PC-9 (cell line): ENCODE measurements at regions not wholly inside any gene's neighbourhood (a gene's known extent, or its start where the extent isn't known, plus 50 kb on each side); places are given as distances from the start of the nearest gene placed in this dataset.

ENCODE experiments used
- BruUV-seq: library from RNA; stranded (reverse); fragments of 400-500 nt; replicated peaks from 2 replicates; lab custom pipeline; 2021; lab: Mats Ljungman, UMichigan
- CTCF ChIA-PET: fragments of 300-600 bp; sonication (Branson Sonifier 250); formaldehyde crosslinking; loops from one replicate; lab custom pipeline; 2022; ENCODE audit warnings: antibody characterized with exemption; lab: Charles Lee
- POLR2A ChIA-PET: fragments of 300-600 bp; sonication (Branson Sonifier 250); formaldehyde crosslinking; loops from one replicate; lab custom pipeline; 2022; ENCODE audit warnings: antibody characterized with exemption; ENCODE audit not compliant: unreplicated experiment; lab: Charles Lee
- DNase-seq, 2 experiments: peaks; one replicate each; pipeline versions ENCODE4 v3.0.0 to v3.0.0-alpha.2; 2015 to 2022; ENCODE audit warnings: mixed read lengths in 1 of 2
- H2AFZ ChIP-seq: fragments of 200-600 bp; sonication (generic); 2 replicates; pipeline ENCODE4 v1.8.1; 2017; ENCODE audit warnings: antibody characterized with exemption
- H3F3A ChIP-seq: fragments of 200-600 bp; sonication (generic); 2 replicates; pipeline ENCODE4 v1.8.1; 2017; ENCODE audit warnings: antibody characterized with exemption, mild to moderate bottlenecking, low read depth; ENCODE audit not compliant: insufficient read depth
- H3K27ac ChIP-seq: fragments of 200-600 bp; sonication (generic); 2 replicates; pipeline ENCODE4 v1.6.1; 2016; ENCODE audit warnings: mixed run types
- H3K27me3 ChIP-seq: fragments of 200-600 bp; sonication (generic); 2 replicates; pipeline ENCODE4 v1.6.1; 2016; ENCODE audit warnings: low read depth, mixed run types; ENCODE audit not compliant: insufficient read depth
- H3K36me3 ChIP-seq: fragments of 200-600 bp; sonication (generic); 2 replicates; pipeline ENCODE4 v1.6.1; 2016; ENCODE audit warnings: low read depth, mixed run types
- H3K4me1 ChIP-seq: fragments of 200-600 bp; sonication (generic); replicated peaks from 2 replicates; pipeline ENCODE4 v1.6.1; 2016; ENCODE audit warnings: mixed run types; ENCODE audit not compliant: insufficient read depth
- H3K4me2 ChIP-seq: fragments of 200-600 bp; sonication (generic); 2 replicates; pipeline ENCODE4 v1.6.1; 2017; ENCODE audit warnings: mixed run types
- H3K4me3 ChIP-seq: fragments of 200-600 bp; sonication (generic); 2 replicates; pipeline ENCODE4 v1.6.1; 2016; ENCODE audit warnings: mixed run types
- H3K79me2 ChIP-seq: fragments of 200-600 bp; sonication (generic); 2 replicates; pipeline ENCODE4 v1.6.1; 2017; ENCODE audit warnings: low read depth, mixed run types
- H3K9me2 ChIP-seq: fragments of 200-600 bp; sonication (generic); 2 replicates; pipeline ENCODE4 v1.8.1; 2017; ENCODE audit warnings: mild to moderate bottlenecking; ENCODE audit not compliant: insufficient read depth
- H3K9me3 ChIP-seq: fragments of 200-600 bp; sonication (generic); 2 replicates; pipeline ENCODE4 v1.8.1; 2016; ENCODE audit warnings: low read depth; ENCODE audit not compliant: insufficient read depth
- H4K20me1 ChIP-seq: fragments of 200-600 bp; sonication (generic); 2 replicates; pipeline ENCODE4 v1.8.1; 2017; ENCODE audit not compliant: insufficient read depth
- CTCF ChIP-seq: fragments of 200-600 bp; sonication (generic); conservative IDR thresholded peaks from 2 replicates; pipeline ENCODE4 v1.6.1; 2017; ENCODE audit warnings: mixed run types, antibody characterized with exemption, mild to moderate bottlenecking, moderate library complexity
- EZH2 ChIP-seq: fragments of 200-600 bp; sonication (generic); IDR thresholded peaks from 2 replicates; pipeline ENCODE4 v1.8.0; 2017; ENCODE audit warnings: antibody characterized with exemption, low read depth
- intact Hi-C: fragments of 100-400 bp; cut with micrococcal nuclease; formaldehyde crosslinking; loops from one replicate; pipeline ENCODE4 v1.10.0; 2022; ENCODE audit not compliant: unreplicated experiment

GRCh38 chr10:100612601-100613595, 77.2 kb downstream of the HIF1AN start:
- intact Hi-C loops = no loop called here
- Histone ChIP-seq H3K4me3 (no peak overlapping the region), H4K20me1 (no peaks in the 10 kb centered on the region), H3K27ac (no peak overlapping the region), H3K36me3 (no peaks in the 10 kb centered on the region), H3K4me2 (no peak overlapping the region), H3K79me2 (no peaks in the 10 kb centered on the region), H3K27me3 (peaks cover 69% of the 10 kb centered on the region), H3K4me1 (no peaks in the 10 kb centered on the region), H3K9me3 (no peaks in the 10 kb centered on the region), H3F3A (no peaks in the 10 kb centered on the region), H3K9me2 (no peaks in the 10 kb centered on the region), H2AFZ (no peak overlapping the region)
- ChIA-PET CTCF (no interaction called here), POLR2A (no interaction called here)
- TF ChIP-seq CTCF = no peak
- TF ChIP-seq EZH2 = no peak
- BruUV-seq = no TSS peak
- no peak for DNase-seq

GRCh38 chr10:100613846-100614245, 78.1 kb downstream of the HIF1AN start:
- H3K27ac ChIP-seq = no peak overlapping the region
- no peaks in the 10 kb centered on the region for H3F3A ChIP-seq
- H3K79me2 ChIP-seq = no peaks in the 10 kb centered on the region
- H3K9me2 ChIP-seq = no peaks in the 10 kb centered on the region
- no peak overlapping the region for H2AFZ ChIP-seq
- intact Hi-C loops = no loop called here
- TF ChIP-seq EZH2 (no peak), CTCF (no peak)
- ChIA-PET POLR2A (no interaction called here), CTCF (no interaction called here)
- H3K27me3 ChIP-seq = peaks cover 76% of the 10 kb centered on the region
- BruUV-seq = no TSS peak
- no peak overlapping the region for H3K4me2 ChIP-seq
- H3K36me3 ChIP-seq = no peaks in the 10 kb centered on the region
- no peaks in the 10 kb centered on the region for H3K4me1 ChIP-seq
- no peak overlapping the region for H3K4me3 ChIP-seq
- H4K20me1 ChIP-seq = no peaks in the 10 kb centered on the region
- DNase-seq = no peak
- H3K9me3 ChIP-seq = no peaks in the 10 kb centered on the region

GRCh38 chr10:100614429-100615095, 78.8 kb downstream of the HIF1AN start:
- Histone ChIP-seq H3F3A (no peaks in the 10 kb centered on the region), H3K27ac (no peak overlapping the region), H3K4me3 (no peak overlapping the region), H3K79me2 (no peaks in the 10 kb centered on the region), H2AFZ (no peak overlapping the region), H3K4me1 (no peaks in the 10 kb centered on the region), H3K4me2 (no peak overlapping the region), H3K27me3 (peaks cover 76% of the 10 kb centered on the region), H3K36me3 (no peaks in the 10 kb centered on the region), H3K9me3 (no peaks in the 10 kb centered on the region), H4K20me1 (no peaks in the 10 kb centered on the region), H3K9me2 (no peaks in the 10 kb centered on the region)
- no peak for DNase-seq
- BruUV-seq = no TSS peak
- POLR2A ChIA-PET = no interaction called here
- TF ChIP-seq EZH2 (no peak), CTCF (no peak)
- intact Hi-C loops = no loop called here
- CTCF ChIA-PET = no interaction called here
